ENCODE measurements at regions not wholly inside any gene's neighbourhood (a gene's known extent, or its start where the extent isn't known, plus 50 kb on each side); places are given as distances from the start of the nearest gene placed in this dataset.

DNA sequence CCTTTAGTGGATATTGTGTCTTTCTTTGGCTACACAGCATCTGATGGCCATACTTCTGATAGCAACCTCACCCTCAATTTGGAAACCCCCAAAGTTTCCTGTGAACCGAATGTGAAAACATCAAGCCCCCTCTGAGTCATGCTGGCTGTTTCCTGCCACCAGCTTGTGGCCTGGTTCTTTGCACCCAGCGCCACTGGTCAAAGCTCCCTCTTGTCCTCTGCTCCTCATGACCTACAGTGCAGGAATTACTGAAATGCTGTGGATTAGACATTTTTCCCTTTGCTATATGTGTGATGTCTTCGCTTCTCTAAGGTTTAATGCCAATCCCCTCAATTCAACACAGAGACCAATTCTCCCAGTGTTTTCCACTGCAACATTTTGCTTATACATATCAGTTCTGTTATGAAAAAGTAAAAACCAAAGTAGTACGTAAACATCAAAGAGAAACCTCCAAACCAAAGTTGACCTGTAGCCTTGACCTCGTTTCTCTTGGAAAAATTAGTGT lies 224.0 kb upstream of the TENM3 start:
- H3K4me1 Mint-ChIP-seq (ENCODE audit: low read depth, unreplicated experiment), result no peaks in the 10 kb centered on the region
- intact Hi-C loops (cut with micrococcal nuclease; ENCODE audit: unreplicated experiment), result no loop called here
- TF ChIP-seq, protein P1, sequence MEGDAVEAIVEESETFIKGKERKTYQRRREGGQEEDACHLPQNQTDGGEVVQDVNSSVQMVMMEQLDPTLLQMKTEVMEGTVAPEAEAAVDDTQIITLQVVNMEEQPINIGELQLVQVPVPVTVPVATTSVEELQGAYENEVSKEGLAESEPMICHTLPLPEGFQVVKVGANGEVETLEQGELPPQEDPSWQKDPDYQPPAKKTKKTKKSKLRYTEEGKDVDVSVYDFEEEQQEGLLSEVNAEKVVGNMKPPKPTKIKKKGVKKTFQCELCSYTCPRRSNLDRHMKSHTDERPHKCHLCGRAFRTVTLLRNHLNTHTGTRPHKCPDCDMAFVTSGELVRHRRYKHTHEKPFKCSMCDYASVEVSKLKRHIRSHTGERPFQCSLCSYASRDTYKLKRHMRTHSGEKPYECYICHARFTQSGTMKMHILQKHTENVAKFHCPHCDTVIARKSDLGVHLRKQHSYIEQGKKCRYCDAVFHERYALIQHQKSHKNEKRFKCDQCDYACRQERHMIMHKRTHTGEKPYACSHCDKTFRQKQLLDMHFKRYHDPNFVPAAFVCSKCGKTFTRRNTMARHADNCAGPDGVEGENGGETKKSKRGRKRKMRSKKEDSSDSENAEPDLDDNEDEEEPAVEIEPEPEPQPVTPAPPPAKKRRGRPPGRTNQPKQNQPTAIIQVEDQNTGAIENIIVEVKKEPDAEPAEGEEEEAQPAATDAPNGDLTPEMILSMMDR (IDR thresholded peaks at IDR 0.05; ENCODE audit: insufficient read depth in 1 of 2, low read depth in 1 of 2, low read length in 1 of 2, severe bottlenecking in 1 of 2, unreplicated experiment in 1 of 2), result no peak
- H3K36me3 ChIP-seq (ENCODE audit: control insufficient read depth, insufficient read depth, low read length), result no peaks in the 10 kb centered on the region
- no peak for DNase-seq
- no TSS peak for BruUV-seq (replicated peaks)
- no peaks in the 10 kb centered on the region for H3K4me1 ChIP-seq
- H3K4me3 ChIP-seq (ENCODE audit: low read depth, low read length), result no peak overlapping the region
- no peaks in the 10 kb centered on the region for H3K9me3 Mint-ChIP-seq (ENCODE audit: unreplicated experiment)
- H3K27me3 Mint-ChIP-seq (ENCODE audit: insufficient read depth, unreplicated experiment), result peaks cover 4% of the 10 kb centered on the region
- no peak overlapping the region for H3K4me3 Mint-ChIP-seq (ENCODE audit: unreplicated experiment)
- H3K27ac Mint-ChIP-seq (ENCODE audit: unreplicated experiment), result no peak overlapping the region
- ChIA-PET POLR2A (no interaction called here), CTCF (no interaction called here)
- H3K27me3 ChIP-seq (replicated peaks; ENCODE audit: control insufficient read depth, insufficient read depth, low read length), result no peaks in the 10 kb centered on the region
- no peaks in the 10 kb centered on the region; the same call in 1 of the 2 replicates for H3K9me3 ChIP-seq
- no peaks in the 10 kb centered on the region for H3K36me3 Mint-ChIP-seq (ENCODE audit: insufficient read depth, unreplicated experiment)

DNA sequence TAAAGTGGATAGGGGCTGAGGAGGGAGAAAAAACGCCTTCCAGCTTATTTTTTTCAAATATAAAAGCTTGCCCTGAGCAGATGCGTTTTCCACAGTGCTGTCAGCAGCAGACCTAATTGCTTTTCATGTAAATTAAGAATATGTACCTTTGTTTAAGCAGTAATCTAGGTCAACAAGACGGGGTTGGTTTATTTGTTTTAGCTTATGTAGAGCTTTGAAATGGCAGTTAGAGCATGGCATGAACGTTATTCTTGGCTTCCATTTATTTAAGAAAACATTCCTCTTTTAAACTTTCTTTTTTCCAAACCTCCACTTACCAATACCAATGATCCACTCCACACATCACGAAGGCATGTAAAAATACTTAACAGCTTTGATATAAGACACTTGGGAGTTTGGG lies 220.3 kb upstream of the TENM3 start:
- POLR2A ChIA-PET, result no interaction called here
- Histone ChIP-seq H3K4me1 (no peaks in the 10 kb centered on the region), H3K4me3 (ENCODE audit: low read depth, low read length) (no peak overlapping the region), H3K9me3 (peaks cover 6% of the 10 kb centered on the region; the same call in 1 of the 2 replicates), H3K27me3 (replicated peaks; ENCODE audit: control insufficient read depth, insufficient read depth, low read length) (no peaks in the 10 kb centered on the region), H3K36me3 (ENCODE audit: control insufficient read depth, insufficient read depth, low read length) (no peaks in the 10 kb centered on the region)
- Mint-ChIP-seq H3K4me1 (ENCODE audit: low read depth, unreplicated experiment) (no peaks in the 10 kb centered on the region), H3K27me3 (ENCODE audit: insufficient read depth, unreplicated experiment) (no peaks in the 10 kb centered on the region), H3K27ac (ENCODE audit: unreplicated experiment) (no peak overlapping the region), H3K4me3 (ENCODE audit: unreplicated experiment) (no peak overlapping the region), H3K9me3 (ENCODE audit: unreplicated experiment) (peaks cover 10% of the 10 kb centered on the region), H3K36me3 (ENCODE audit: insufficient read depth, unreplicated experiment) (no peaks in the 10 kb centered on the region)
- CTCF ChIA-PET, result no interaction called here
- TF ChIP-seq, protein P1 (IDR thresholded peaks at IDR 0.05; ENCODE audit: insufficient read depth in 1 of 2, low read depth in 1 of 2, low read length in 1 of 2, severe bottlenecking in 1 of 2, unreplicated experiment in 1 of 2), result no peak
- no peak for DNase-seq
- intact Hi-C loops (cut with micrococcal nuclease; ENCODE audit: unreplicated experiment), result no loop called here
- no TSS peak for BruUV-seq (replicated peaks)

DNA sequence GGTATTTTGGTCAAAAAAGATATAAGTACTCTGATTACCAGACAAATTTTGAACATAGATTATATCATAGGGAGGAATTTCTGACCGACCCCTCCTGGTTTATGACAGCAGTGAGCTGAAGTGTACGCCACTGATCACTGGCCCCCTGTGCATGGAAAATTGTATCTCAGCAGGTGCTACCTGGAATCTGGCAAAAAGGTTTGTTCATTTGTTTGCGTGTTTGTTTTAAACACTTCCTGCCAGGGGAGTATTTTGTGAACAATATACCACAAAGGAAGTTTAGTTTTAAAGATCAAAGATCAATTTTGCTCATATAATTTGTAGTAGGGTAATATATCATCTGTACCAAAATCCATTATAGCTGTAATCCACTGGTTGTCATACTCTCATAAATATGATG lies 219.7 kb upstream of the TENM3 start:
- H3K27me3 Mint-ChIP-seq (ENCODE audit: insufficient read depth, unreplicated experiment), result no peaks in the 10 kb centered on the region
- ChIA-PET POLR2A (no interaction called here), CTCF (no interaction called here)
- H3K4me3 Mint-ChIP-seq (ENCODE audit: unreplicated experiment), result no peak overlapping the region
- intact Hi-C loops (cut with micrococcal nuclease; ENCODE audit: unreplicated experiment), result no loop called here
- peaks cover 6% of the 10 kb centered on the region; the same call in 1 of the 2 replicates for H3K9me3 ChIP-seq
- no peaks in the 10 kb centered on the region for H3K27me3 ChIP-seq (replicated peaks; ENCODE audit: control insufficient read depth, insufficient read depth, low read length)
- H3K36me3 ChIP-seq (ENCODE audit: control insufficient read depth, insufficient read depth, low read length), result no peaks in the 10 kb centered on the region
- no peaks in the 10 kb centered on the region for H3K4me1 ChIP-seq
- H3K36me3 Mint-ChIP-seq (ENCODE audit: insufficient read depth, unreplicated experiment), result no peaks in the 10 kb centered on the region
- H3K4me1 Mint-ChIP-seq (ENCODE audit: low read depth, unreplicated experiment), result no peaks in the 10 kb centered on the region
- TF ChIP-seq, protein P1 (IDR thresholded peaks at IDR 0.05; ENCODE audit: insufficient read depth in 1 of 2, low read depth in 1 of 2, low read length in 1 of 2, severe bottlenecking in 1 of 2, unreplicated experiment in 1 of 2), result no peak
- H3K27ac Mint-ChIP-seq (ENCODE audit: unreplicated experiment), result no peak overlapping the region
- no peak overlapping the region for H3K4me3 ChIP-seq (ENCODE audit: low read depth, low read length)
- peaks cover 10% of the 10 kb centered on the region for H3K9me3 Mint-ChIP-seq (ENCODE audit: unreplicated experiment)
- no TSS peak for BruUV-seq (replicated peaks)
- no peak for DNase-seq

Data from Caco-2 (cell line).